DND-41 (cell line): ENCODE measurements at regions not wholly inside any gene's neighbourhood (a gene's known extent, or its start where the extent isn't known, plus 50 kb on each side); places are given as distances from the start of the nearest gene placed in this dataset.

Source experiments
- CTCF ChIP-seq: IDR thresholded peaks from 2 replicates; pipeline ENCODE4 v1.5.1; 2012; ENCODE audit warnings: borderline replicate concordance, low read length, moderate library complexity, mild to moderate bottlenecking; ENCODE audit not compliant: poor library complexity, severe bottlenecking; ENCODE audit errors: extremely low read depth
- EZH2 ChIP-seq: IDR thresholded peaks from 3 replicates; pipeline ENCODE4 v1.6.1; 2012; ENCODE audit warnings: borderline replicate concordance, low read depth, mild to moderate bottlenecking, moderate library complexity, low read length, inconsistent platforms; ENCODE audit not compliant: severe bottlenecking

- TF ChIP-seq CTCF, result no peak
- TF ChIP-seq EZH2, result no peak
Observed at GRCh38 chr6:28696167-28696566, 170.5 kb downstream of the GPX5 start.
